Globus pallidus (tissue), 1 donor: ENCODE measurements at regions not wholly inside any gene's neighbourhood (a gene's known extent, or its start where the extent isn't known, plus 50 kb on each side); places are given as distances from the start of the nearest gene placed in this dataset.

Source experiments
- DNase-seq: peaks from one replicate; pipeline ENCODE4 v3.0.0-alpha.2; 2015; ENCODE audit warnings: low spot score

GRCh38 chr1:17932164-17932563 lies 175.4 kb upstream of the IGSF21 start:
- DNase-seq, result no peak

- DNase-seq, result no peak
Observed at GRCh38 chr1:17933501-17933900, 174.1 kb upstream of the IGSF21 start.

GRCh38 chr1:17933971-17934370 lies 173.6 kb upstream of the IGSF21 start:
- no peak for DNase-seq

GRCh38 chr1:17935230-17935629 lies 172.4 kb upstream of the IGSF21 start:
- DNase-seq, result no peak

GRCh38 chr1:17941431-17942189 lies 166.0 kb upstream of the IGSF21 start:
- no peak for DNase-seq

- no peak for DNase-seq
Observed at GRCh38 chr1:17943506-17943905, 164.1 kb upstream of the IGSF21 start.

- no peak for DNase-seq
Observed at GRCh38 chr1:17944646-17945045, 163.0 kb upstream of the IGSF21 start.

- no peak for DNase-seq
Observed at GRCh38 chr1:17946434-17946833, 161.2 kb upstream of the IGSF21 start.

GRCh38 chr1:17948594-17948993 lies 159.0 kb upstream of the IGSF21 start:
- DNase-seq, result no peak

- no peak for DNase-seq
Observed at GRCh38 chr1:17949511-17949910, 158.1 kb upstream of the IGSF21 start.

- DNase-seq, result no peak
Observed at GRCh38 chr1:17950728-17951127, 156.9 kb upstream of the IGSF21 start.

GRCh38 chr1:17952506-17952905 lies 155.1 kb upstream of the IGSF21 start:
- DNase-seq, result no peak

GRCh38 chr1:17953921-17954320 lies 153.7 kb upstream of the IGSF21 start:
- DNase-seq, result no peak

GRCh38 chr1:17955302-17956285 lies 152.0 kb upstream of the IGSF21 start:
- no peak for DNase-seq

- no peak for DNase-seq
Observed at GRCh38 chr1:17957588-17958267, 149.9 kb upstream of the IGSF21 start.

- no peak for DNase-seq
Observed at GRCh38 chr1:17958704-17959103, 148.9 kb upstream of the IGSF21 start.

- no peak for DNase-seq
Observed at GRCh38 chr1:17963513-17963912, 144.1 kb upstream of the IGSF21 start.

GRCh38 chr1:17965515-17966100 lies 142.0 kb upstream of the IGSF21 start:
- no peak for DNase-seq

GRCh38 chr1:17966341-17966740 lies 141.3 kb upstream of the IGSF21 start:
- no peak for DNase-seq

GRCh38 chr1:17967623-17968255 lies 139.9 kb upstream of the IGSF21 start:
- no peak for DNase-seq

- DNase-seq, result no peak
Observed at GRCh38 chr1:17970757-17971156, 136.8 kb upstream of the IGSF21 start.

GRCh38 chr1:17973694-17974093 lies 133.9 kb upstream of the IGSF21 start:
- DNase-seq, result no peak
